Endothelial cell of umbilical vein (primary cell): ENCODE measurements at regions not wholly inside any gene's neighbourhood (a gene's known extent, or its start where the extent isn't known, plus 50 kb on each side); places are given as distances from the start of the nearest gene placed in this dataset.

Experiments used
- BruUV-seq: library from RNA; stranded (reverse); fragments of 400-500 nt; replicated peaks from 2 replicates; lab custom pipeline; 2021; lab: Mats Ljungman, UMichigan
- CTCF ChIA-PET: fragments of 300-600, 350-600 bp; sonication (Branson Sonifier 250); formaldehyde crosslinking; loops from one replicate; lab custom pipeline; 2021; ENCODE audit warnings: antibody characterized with exemption, inconsistent platforms; lab: Charles Lee
- POLR2A ChIA-PET: fragments of 300-600, 350-600 bp; sonication (Branson Sonifier 250); formaldehyde crosslinking; loops from one replicate; lab custom pipeline; 2021; ENCODE audit warnings: antibody characterized with exemption, inconsistent platforms; lab: Charles Lee
- DNase-seq: peaks from one replicate; pipeline ENCODE4 v3.0.0-alpha.2; 2011; ENCODE audit warnings: low read depth, low spot score
- FAIRE-seq: peaks from 2 replicates; lab custom pipeline; 2011; peaks lifted over from hg19 to GRCh38; lab: Jason Lieb, UNC
- H2AFZ ChIP-seq: 2 replicates; pipeline ENCODE4 v1.6.0; 2012; ENCODE audit warnings: low read depth, low read length, control low read depth, inconsistent platforms
- H3K27ac ChIP-seq: 2 replicates; pipeline ENCODE4 v1.5.1; 2011; ENCODE audit warnings: low read depth, mild to moderate bottlenecking, control low read depth, low read length, moderate library complexity; ENCODE audit not compliant: insufficient read depth
- H3K27me3 ChIP-seq, 2 experiments: 2 replicates each; pipeline versions ENCODE4 v1.6.0 to v1.6.1; 2011; ENCODE audit warnings: low read length in 2 of 2, mixed read lengths in 1 of 2; ENCODE audit not compliant: control insufficient read depth in 2 of 2, insufficient read depth in 2 of 2
- H3K36me3 ChIP-seq, 2 experiments: 2 replicates in 1 of 2; 3 replicates in 1 of 2; pipeline ENCODE4 v1.5.1; 2011; ENCODE audit warnings: low read length in 2 of 2, mild to moderate bottlenecking in 1 of 2, moderate library complexity in 1 of 2; ENCODE audit not compliant: control insufficient read depth in 2 of 2, insufficient read depth in 2 of 2; ENCODE audit errors: extremely low read depth in 1 of 2
- H3K4me1 ChIP-seq: 3 replicates; pipeline ENCODE4 v1.5.1; 2011; ENCODE audit warnings: mild to moderate bottlenecking, low read length; ENCODE audit not compliant: control insufficient read depth, insufficient read depth; ENCODE audit errors: extremely low read depth
- H3K4me2 ChIP-seq: 2 replicates; pipeline ENCODE4 v1.6.1; 2011; ENCODE audit warnings: low read length, control low read depth, mixed read lengths; ENCODE audit not compliant: insufficient read depth
- H3K4me3 ChIP-seq, 3 experiments: fragments of 200-600 bp in 1 of 3; sonication (generic), shearing (Covaris generic) in 1 of 3; replicated peaks in 1 of 3; 2 replicates each; pipeline ENCODE4 v1.5.1; 2011 to 2016; ENCODE audit warnings: control low read depth in 3 of 3, low read length in 3 of 3, mild to moderate bottlenecking in 2 of 3, inconsistent platforms in 1 of 3, low read depth in 1 of 3, moderate library complexity in 1 of 3; ENCODE audit not compliant: insufficient read depth in 1 of 3
- H3K79me2 ChIP-seq: 2 replicates; pipeline ENCODE4 v1.6.0; 2012; ENCODE audit warnings: low read length, inconsistent platforms; ENCODE audit not compliant: control insufficient read depth, insufficient read depth
- H3K9ac ChIP-seq: replicated peaks from 2 replicates; pipeline ENCODE3; 2011; ENCODE audit warnings: low read length, control low read depth; ENCODE audit not compliant: insufficient read depth; ENCODE audit errors: extremely low read depth
- H3K9me1 ChIP-seq: replicated peaks from 3 replicates; pipeline ENCODE4 v1.6.0; 2011; ENCODE audit warnings: mild to moderate bottlenecking, low read length; ENCODE audit not compliant: control insufficient read depth, insufficient read depth; ENCODE audit errors: extremely low read depth
- H3K9me3 ChIP-seq: replicated peaks from 2 replicates; pipeline ENCODE4 v1.5.1; 2012; ENCODE audit warnings: low read length, inconsistent platforms; ENCODE audit not compliant: control insufficient read depth, insufficient read depth
- H4K20me1 ChIP-seq: replicated peaks from 2 replicates; pipeline ENCODE3; 2011; ENCODE audit warnings: mild to moderate bottlenecking, low read length; ENCODE audit not compliant: control insufficient read depth, insufficient read depth; ENCODE audit errors: extremely low read depth
- CTCF ChIP-seq, 2 donors: IDR thresholded peaks; 1 replicate in 1 of 2; 2 replicates in 1 of 2; pipeline ENCODE4 v1.5.1; 2011; ENCODE audit warnings: low read length in 2 of 2, mild to moderate bottlenecking in 2 of 2, moderate library complexity in 2 of 2, control low read depth in 1 of 2, inconsistent platforms in 1 of 2, low read depth in 1 of 2; ENCODE audit not compliant: insufficient read depth in 1 of 2; ENCODE audit errors: extremely low read depth in 1 of 2
- FOS ChIP-seq: IDR thresholded peaks from 2 replicates; pipeline ENCODE4 v1.6.1; 2011; ENCODE audit warnings: mild to moderate bottlenecking, low read length, moderate library complexity, borderline replicate concordance; ENCODE audit not compliant: insufficient read depth
- JUN ChIP-seq: IDR thresholded peaks from 2 replicates; pipeline ENCODE4 v1.6.1; 2011; ENCODE audit warnings: borderline replicate concordance, low read depth; ENCODE audit not compliant: insufficient read length, insufficient read depth
- MYC ChIP-seq: IDR thresholded peaks from one replicate; pipeline ENCODE4 v1.6.1; 2011; ENCODE audit warnings: mild to moderate bottlenecking, low read depth, low read length
- POLR2A ChIP-seq: IDR thresholded peaks from 2 replicates; pipeline ENCODE4 v1.6.1; 2012; ENCODE audit warnings: low read depth, mild to moderate bottlenecking, control low read depth, low read length
- dilution Hi-C: fragments of 300-500 bp; cut with MboI; formaldehyde crosslinking; loops from one replicate; pipeline ENCODE4 v1.15.0; 2019; ENCODE audit warnings: low sequenced_read_pairs; ENCODE audit not compliant: extremely low pct_ligation_motif_present
- intact Hi-C: fragments of 100-400 bp; cut with micrococcal nuclease; formaldehyde crosslinking; loops from one replicate; pipeline ENCODE4 v1.10.0; 2022

GRCh38 chr18:79585395-79586370, 93.9 kb upstream of the CTDP1 start:
- no peaks in the 10 kb centered on the region for H3K9me3 ChIP-seq
- H3K27me3 ChIP-seq = no peaks in the 10 kb centered on the region
- intact Hi-C loops = no loop called here

More at GRCh38 chr18:79585395-79586370, 93.9 kb upstream of the CTDP1 start:
- H2AFZ ChIP-seq = no peak overlapping the region
- POLR2A ChIA-PET = no interaction called here
- TF ChIP-seq POLR2A = no peak
- TF ChIP-seq JUN = no peak
- TF ChIP-seq FOS = no peak
- no peak for TF ChIP-seq MYC
- TF ChIP-seq CTCF (IDR thresholded peaks at IDR 0.05; ENCODE audit: extremely low read depth in 1 of 2, insufficient read depth in 1 of 2, low read depth in 1 of 2, low read length in 2 of 2) = no peak
- dilution Hi-C loops = no loop called here
- no peaks in the 10 kb centered on the region for H3K79me2 ChIP-seq
- H3K36me3 ChIP-seq = no peaks in the 10 kb centered on the region
- H3K4me2 ChIP-seq = no peak overlapping the region
- FAIRE-seq (no peak), DNase-seq (no peak)
- H3K27ac ChIP-seq = no peak overlapping the region
- CTCF ChIA-PET = no interaction called here
- H3K4me1 ChIP-seq = no peaks in the 10 kb centered on the region
- no peak overlapping the region for H3K9ac ChIP-seq
- no peak overlapping the region for H3K4me3 ChIP-seq
- H3K9me1 ChIP-seq = no peaks in the 10 kb centered on the region
- H4K20me1 ChIP-seq = no peaks in the 10 kb centered on the region
- BruUV-seq = no TSS peak
